H1 (cell line): ENCODE measurements at regions not wholly inside any gene's neighbourhood (a gene's known extent, or its start where the extent isn't known, plus 50 kb on each side); places are given as distances from the start of the nearest gene placed in this dataset.

Experiments used
- CTCF ChIA-PET: fragments of 300-600 bp; sonication (Branson Sonifier 250); formaldehyde crosslinking; loops from one replicate; lab custom pipeline; 2021; ENCODE audit not compliant: partially characterized antibody; lab: Charles Lee
- POLR2A ChIA-PET: fragments of 300-600 bp; sonication (Branson Sonifier 250); formaldehyde crosslinking; loops from one replicate; lab custom pipeline; 2021; ENCODE audit warnings: inconsistent platforms; ENCODE audit not compliant: partially characterized antibody; lab: Charles Lee
- DNase-seq, 2 experiments: peaks; one replicate each; pipeline versions ENCODE4 v3.0.0 to v3.0.0-alpha.2; 2010 to 2022; ENCODE audit warnings: low spot score in 2 of 2, low read depth in 1 of 2, mixed read lengths in 1 of 2
- FAIRE-seq: peaks from 2 replicates; lab custom pipeline; 2011; peaks lifted over from hg19 to GRCh38; lab: Jason Lieb, UNC
- H2AFZ ChIP-seq: 2 replicates; pipeline ENCODE4 v1.8.1; 2012; ENCODE audit warnings: low read length, inconsistent platforms
- H2AK5ac ChIP-seq: 2 replicates; pipeline ENCODE4 v1.6.1; 2013; ENCODE audit warnings: low read depth, low read length
- H2BK120ac ChIP-seq: replicated peaks from 2 replicates; pipeline ENCODE3; 2013; ENCODE audit warnings: low read depth, low read length, inconsistent platforms
- H2BK12ac ChIP-seq: 2 replicates; pipeline ENCODE4 v1.6.1; 2013; ENCODE audit warnings: low read depth, low read length
- H2BK15ac ChIP-seq: 2 replicates; pipeline ENCODE4 v1.6.1; 2013; ENCODE audit warnings: low read length
- H2BK20ac ChIP-seq: 2 replicates; pipeline ENCODE4 v1.6.1; 2013; ENCODE audit warnings: low read length
- H2BK5ac ChIP-seq: 2 replicates; pipeline ENCODE4 v1.6.1; 2013; ENCODE audit warnings: low read depth, low read length
- H3K14ac ChIP-seq: 2 replicates; pipeline ENCODE4 v1.6.1; 2013; ENCODE audit warnings: inconsistent platforms; ENCODE audit not compliant: insufficient read length
- H3K18ac ChIP-seq: 2 replicates; pipeline ENCODE4 v1.6.1; 2013; ENCODE audit warnings: low read length; ENCODE audit errors: extremely low read depth
- H3K23ac ChIP-seq: 2 replicates; pipeline ENCODE4 v1.6.1; 2013; ENCODE audit warnings: inconsistent platforms; ENCODE audit not compliant: insufficient read length
- H3K23me2 ChIP-seq: 2 replicates; pipeline ENCODE4 v1.6.1; 2013; ENCODE audit warnings: low read depth, low read length
- H3K27ac ChIP-seq: 2 replicates; pipeline ENCODE4 v1.6.1; 2011; ENCODE audit warnings: low read depth, low read length, inconsistent platforms
- H3K27me3 ChIP-seq, 4 experiments: replicated peaks in 1 of 4; 1 replicate in 1 of 4; 2 replicates in 3 of 4; pipeline versions ENCODE4 v1.6.1 to v1.8.1; 2011 to 2013; ENCODE audit warnings: low read length in 3 of 4, mild to moderate bottlenecking in 3 of 4, inconsistent platforms in 2 of 4, mixed read lengths in 2 of 4, moderate library complexity in 1 of 4; ENCODE audit not compliant: control insufficient read depth in 3 of 4, insufficient read depth in 3 of 4; ENCODE audit errors: extremely low read depth in 1 of 4
- H3K36me3 ChIP-seq, 4 experiments: 2 replicates each; pipeline versions ENCODE4 v1.6.1 to v1.8.1; 2011 to 2013; ENCODE audit warnings: mild to moderate bottlenecking in 4 of 4, low read length in 3 of 4, moderate library complexity in 2 of 4, control low read depth in 1 of 4, inconsistent platforms in 1 of 4; ENCODE audit not compliant: insufficient read depth in 4 of 4, control insufficient read depth in 2 of 4
- H3K4ac ChIP-seq: replicated peaks from 2 replicates; pipeline ENCODE3; 2013; ENCODE audit warnings: low read length, low read depth, mixed read lengths, inconsistent platforms; ENCODE audit not compliant: insufficient read length
- H3K4me1 ChIP-seq, 4 experiments: replicated peaks in 1 of 4; 1 replicate in 1 of 4; 2 replicates in 3 of 4; pipeline versions ENCODE4 v1.6.1 to v1.8.1; 2011 to 2013; ENCODE audit warnings: low read length in 3 of 4, inconsistent platforms in 2 of 4, mixed read lengths in 1 of 4; ENCODE audit not compliant: insufficient read depth in 4 of 4, control insufficient read depth in 3 of 4
- H3K4me2 ChIP-seq, 2 experiments: 2 replicates each; pipeline versions ENCODE4 v1.6.1 to v1.8.1; 2011 to 2013; ENCODE audit warnings: low read depth in 2 of 2, low read length in 2 of 2, control low read depth in 1 of 2, inconsistent platforms in 1 of 2, mild to moderate bottlenecking in 1 of 2; ENCODE audit not compliant: insufficient read depth in 1 of 2
- H3K4me3 ChIP-seq, 4 experiments: fragments of 200-600, 300-600 bp in 1 of 4; sonication (generic), shearing (Covaris generic), sonication (Bioruptor Twin) in 1 of 4; 2 replicates each; pipeline versions ENCODE4 v1.5.1 to v1.8.1; 2011 to 2016; ENCODE audit warnings: low read length in 4 of 4, low read depth in 3 of 4, control low read depth in 2 of 4, inconsistent platforms in 2 of 4, mild to moderate bottlenecking in 2 of 4, mixed read lengths in 1 of 4, moderate library complexity in 1 of 4; ENCODE audit not compliant: insufficient read depth in 2 of 4; ENCODE audit errors: extremely low read depth in 1 of 4
- H3K56ac ChIP-seq: replicated peaks from 2 replicates; pipeline ENCODE3; 2013; ENCODE audit warnings: low read depth, mild to moderate bottlenecking, mixed read lengths, low read length, inconsistent platforms; ENCODE audit not compliant: insufficient read length
- H3K79me1 ChIP-seq: 2 replicates; pipeline ENCODE4 v1.6.1; 2013; ENCODE audit warnings: low read depth, low read length, control low read depth
- H3K79me2 ChIP-seq, 2 experiments: 2 replicates each; pipeline versions ENCODE4 v1.6.1 to v1.8.1; 2012 to 2013; ENCODE audit warnings: low read length in 2 of 2, mild to moderate bottlenecking in 2 of 2, inconsistent platforms in 1 of 2; ENCODE audit not compliant: insufficient read depth in 2 of 2, control insufficient read depth in 1 of 2
- H3K9ac ChIP-seq, 4 experiments: replicated peaks in 1 of 4; 1 replicate in 1 of 4; 2 replicates in 3 of 4; pipeline versions ENCODE4 v1.6.1 to v1.8.1; 2011 to 2013; ENCODE audit warnings: low read depth in 3 of 4, low read length in 3 of 4, control low read depth in 2 of 4, mild to moderate bottlenecking in 2 of 4, moderate library complexity in 2 of 4, inconsistent platforms in 1 of 4; ENCODE audit errors: extremely low read depth in 1 of 4
- H3K9me3 ChIP-seq, 2 experiments: 2 replicates each; pipeline versions ENCODE4 v1.6.1 to v1.8.1; 2012 to 2013; ENCODE audit warnings: mild to moderate bottlenecking in 2 of 2, moderate library complexity in 2 of 2, control low read depth in 1 of 2, inconsistent platforms in 1 of 2, low read depth in 1 of 2, low read length in 1 of 2, mixed read lengths in 1 of 2; ENCODE audit not compliant: insufficient read depth in 2 of 2
- H4K20me1 ChIP-seq, 2 experiments: replicated peaks in 1 of 2; 2 replicates each; pipeline versions ENCODE3 to v1.8.1; 2011 to 2013; ENCODE audit warnings: inconsistent platforms in 2 of 2, low read length in 2 of 2, mild to moderate bottlenecking in 1 of 2; ENCODE audit not compliant: insufficient read depth in 2 of 2, control insufficient read depth in 1 of 2
- H4K5ac ChIP-seq: 2 replicates; pipeline ENCODE4 v1.6.1; 2013; ENCODE audit warnings: low read length, low read depth, mixed read lengths, inconsistent platforms; ENCODE audit not compliant: insufficient read length
- H4K8ac ChIP-seq: 2 replicates; pipeline ENCODE4 v1.8.0; 2013; ENCODE audit warnings: mild to moderate bottlenecking, moderate library complexity, low read length, inconsistent platforms; ENCODE audit not compliant: insufficient read depth; ENCODE audit errors: extremely low read depth
- H4K91ac ChIP-seq: replicated peaks from 2 replicates; pipeline ENCODE3; 2013; ENCODE audit warnings: low read length, mixed read lengths, inconsistent platforms; ENCODE audit not compliant: insufficient read length
- KDM4A ChIP-seq: IDR thresholded peaks from one replicate; pipeline ENCODE4 v1.7.1; 2012; ENCODE audit warnings: low read depth, mild to moderate bottlenecking, moderate library complexity, low read length, inconsistent platforms; ENCODE audit not compliant: severe bottlenecking
- TEAD4 ChIP-seq: IDR thresholded peaks from 2 replicates; pipeline ENCODE4 v1.6.1; 2012; ENCODE audit warnings: low read depth, low read length, inconsistent platforms, mixed read lengths
- WGBS, 2 experiments: shearing (Covaris generic) in 1 of 2; methylation state at CpG; one replicate each; pipeline versions ENCODE4 v1.1.6 to v1.1.7; 2013 to 2015; ENCODE audit warnings: low lambda C conversion rate in 2 of 2, mixed read lengths in 2 of 2, inconsistent platforms in 1 of 2, low coverage in 1 of 2, missing lambda C conversion rate in 1 of 2; ENCODE audit not compliant: insufficient replicate concordance in 2 of 2, insufficient coverage in 1 of 2, insufficient read length in 1 of 2; ENCODE audit errors: extremely low coverage in 1 of 2, missing lambda C conversion rate in 1 of 2; 5-methylcytosine and 5-hydroxymethylcytosine counted together

DNA sequence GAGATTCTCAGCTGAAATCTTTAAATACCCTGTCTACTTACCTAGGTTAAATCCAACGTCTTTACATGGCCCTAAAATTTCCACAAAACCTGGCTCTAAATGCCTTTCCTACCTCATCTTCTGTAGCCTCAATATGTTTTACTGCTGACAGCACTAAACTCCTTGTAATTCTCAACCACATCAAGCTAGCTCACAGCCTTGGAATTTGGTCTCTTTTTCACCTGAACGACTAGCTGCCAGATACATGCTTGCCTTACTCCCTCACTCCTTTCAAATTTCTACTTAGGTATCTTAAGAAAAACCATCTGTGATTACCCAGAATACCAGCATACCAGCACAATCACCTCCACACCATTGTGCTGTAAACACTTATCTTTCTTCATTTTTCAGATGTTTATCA lies 635.6 kb upstream of the PCDH10 start:
- H3K4ac ChIP-seq: peak overlapping the region; percentile 93
- peak overlapping the region; percentile 90; the same call in 1 of the 2 replicates for H2AFZ ChIP-seq
- H3K9ac ChIP-seq: no peak overlapping the region
- TF ChIP-seq KDM4A (no peak), TEAD4 (peak; percentile 59; the same call in 1 of the 2 replicates)
- TF ChIP-seq, all 59 proteins: peak for 1
- Histone ChIP-seq H2BK12ac (peak overlapping the region; percentile 30; the same call in 1 of the 2 replicates), H3K23me2 (no peaks in the 10 kb centered on the region), H3K9me3 (0 out of 4 replicates have a peak, but pooled peaks cover 0 to 4% of the 10 kb centered on the region in 2 experiments), H3K4me3 (no peak overlapping the region), H3K4me2 (no peak overlapping the region), H3K4me1 (peaks cover 0 to 15% (median 0%) of the 10 kb centered on the region in 4 experiments; a peak in 2 of 7 replicates), H3K27me3 (no peaks in the 10 kb centered on the region), H2BK15ac (no peak overlapping the region), H2BK20ac (peak overlapping the region; percentile 97), H4K20me1 (no peaks in the 10 kb centered on the region), H2BK120ac (peak overlapping the region; percentile 94), H3K18ac (peak overlapping the region; percentile 68), H3K79me1 (no peaks in the 10 kb centered on the region), H2AK5ac (no peak overlapping the region), H4K8ac (no peak overlapping the region), H3K56ac (no peak overlapping the region), H3K36me3 (no peaks in the 10 kb centered on the region), H3K23ac (no peak overlapping the region), H2BK5ac (peak overlapping the region; percentile 45; the same call in 1 of the 2 replicates), H3K14ac (no peak overlapping the region), H4K91ac (no peak overlapping the region), H3K27ac (no peak overlapping the region), H3K79me2 (no peaks in the 10 kb centered on the region), H4K5ac (no peak overlapping the region)
- ChIA-PET POLR2A (no interaction called here), CTCF (interaction anchor here (1.5 to 1.8 kb wide), 2 partner anchors 12 to 18 kb away, joined by 4 to 5 read pairs; no protein-coding TSS in a partner anchor)
- DNase-seq: peak in 1 of 2 experiments; percentile 23
- WGBS, 2 experiments: 41% methylated on average over 2 of the region's 2 CpGs; no CpG with 5 or more reads in 1 of the 2 experiments
- FAIRE-seq: no peak
